ENCODE measurements at regions not wholly inside any gene's neighbourhood (a gene's known extent, or its start where the extent isn't known, plus 50 kb on each side); places are given as distances from the start of the nearest gene placed in this dataset.
"Not testable (repeated sequence)": the region's sequence is repeated elsewhere in the genome, so short reads cannot be mapped to it uniquely, and the experiment has no call there.

DNA sequence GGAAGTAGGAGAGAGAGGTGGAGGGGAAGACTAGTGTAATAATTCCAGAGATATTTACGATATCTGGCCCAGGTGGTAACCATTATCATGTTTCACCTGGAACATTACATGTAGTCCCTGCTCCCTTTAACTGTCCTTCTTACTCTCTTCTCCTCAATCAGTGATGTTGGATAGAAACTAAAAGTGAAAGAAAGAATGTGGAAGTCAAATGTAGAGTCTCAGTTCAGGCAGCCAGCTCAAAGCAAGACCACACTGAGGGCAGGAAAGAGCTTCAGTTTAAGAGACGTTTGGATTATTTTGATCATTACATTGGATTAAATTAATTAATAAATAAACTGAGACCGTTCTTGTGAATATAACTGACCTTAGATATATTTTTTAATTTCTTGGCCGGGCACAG, 594.4 kb downstream of the FLRT2 start:
- DNase-seq (ENCODE audit: low spot score) = no peak

DNA sequence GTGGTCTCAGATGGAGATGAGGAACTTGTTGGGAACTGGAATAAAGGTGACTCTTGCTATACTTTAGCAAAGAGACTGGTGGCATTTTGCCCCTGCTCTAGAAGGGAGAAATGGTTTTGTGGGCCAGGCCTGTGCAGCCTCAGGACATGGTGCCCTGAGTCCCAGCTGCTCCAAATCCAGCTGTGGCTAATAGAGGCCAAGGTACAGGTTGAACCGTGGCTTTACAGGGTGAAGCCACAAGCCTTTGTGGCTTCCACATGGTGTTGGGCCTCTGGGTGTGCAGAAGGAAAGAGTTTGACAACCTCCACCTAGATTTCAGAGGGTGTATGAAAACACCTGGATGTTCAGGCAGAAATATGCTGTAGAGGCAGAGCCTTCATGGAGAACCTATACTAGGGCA, 586.0 kb downstream of the FLRT2 start:
- no peak for DNase-seq (ENCODE audit: low spot score)

DNA sequence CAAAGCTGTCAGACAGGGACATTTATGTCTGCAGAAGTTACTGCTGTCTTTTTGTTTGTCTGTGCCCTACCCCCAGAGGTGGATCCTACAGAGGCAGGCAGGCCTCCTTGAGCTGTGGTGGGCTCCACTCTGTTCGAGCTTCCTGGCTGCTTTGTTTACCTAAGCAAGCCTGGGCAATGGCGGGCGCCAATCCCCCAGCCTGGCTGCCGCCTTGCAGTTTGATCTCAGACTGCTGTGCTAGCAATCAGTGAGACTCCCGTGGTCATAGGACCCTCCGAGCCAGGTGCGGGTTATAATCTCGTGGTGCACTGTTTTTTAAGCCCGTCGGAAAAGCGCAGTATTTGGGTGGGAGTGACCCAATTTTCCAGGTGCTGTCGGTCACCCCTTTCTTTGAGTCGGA, 580.9 kb downstream of the FLRT2 start:
- not testable (repeated sequence) for DNase-seq (ENCODE audit: low spot score)

DNA sequence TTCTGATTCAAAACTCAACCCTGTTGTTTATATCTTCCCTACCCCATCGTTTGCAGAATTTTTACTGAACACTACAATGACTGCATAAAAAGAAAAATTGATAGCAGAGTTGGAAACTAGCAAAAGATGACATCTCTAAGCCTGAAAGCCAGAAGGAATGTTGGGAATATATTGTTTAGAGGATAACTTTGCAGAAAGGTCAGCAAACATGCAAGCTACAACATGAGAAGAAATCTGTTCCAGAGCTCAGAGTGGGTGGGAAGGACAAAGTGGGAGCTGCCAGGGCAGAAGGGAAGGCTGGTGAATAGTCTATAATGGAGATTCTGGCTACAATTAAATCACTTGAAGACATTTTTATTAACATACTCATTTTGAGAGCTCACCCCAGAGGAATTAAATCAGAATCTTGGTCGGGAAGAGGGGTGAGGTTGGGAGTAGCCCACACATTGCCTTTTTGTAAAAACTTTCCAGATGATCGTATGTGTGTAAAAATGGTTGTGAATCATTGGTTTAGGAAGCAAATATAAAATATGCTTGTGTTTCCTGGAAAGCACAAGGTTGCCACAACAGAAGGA, 574.8 kb downstream of the FLRT2 start:
- no peak for DNase-seq (ENCODE audit: low spot score)

DNA sequence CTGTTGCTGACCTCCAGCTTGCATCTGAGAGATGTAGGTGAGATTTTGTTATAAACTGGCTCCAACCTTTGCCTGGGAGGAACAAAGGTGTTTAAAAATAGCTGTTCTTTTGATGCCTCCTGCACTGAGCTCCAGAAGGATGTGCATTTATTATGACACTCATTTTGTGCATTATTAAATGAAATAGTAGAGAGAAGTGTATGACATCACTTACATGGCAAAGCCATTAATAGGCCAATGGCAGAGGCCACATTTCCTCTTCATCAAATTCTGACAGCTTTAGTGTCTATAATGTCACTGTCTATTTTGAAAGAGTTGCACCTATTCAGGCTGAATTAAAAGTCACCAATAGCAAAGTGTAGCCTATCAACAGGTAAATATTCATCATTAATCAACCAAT, 564.6 kb downstream of the FLRT2 start:
- no peak for DNase-seq (ENCODE audit: low spot score)

DNA sequence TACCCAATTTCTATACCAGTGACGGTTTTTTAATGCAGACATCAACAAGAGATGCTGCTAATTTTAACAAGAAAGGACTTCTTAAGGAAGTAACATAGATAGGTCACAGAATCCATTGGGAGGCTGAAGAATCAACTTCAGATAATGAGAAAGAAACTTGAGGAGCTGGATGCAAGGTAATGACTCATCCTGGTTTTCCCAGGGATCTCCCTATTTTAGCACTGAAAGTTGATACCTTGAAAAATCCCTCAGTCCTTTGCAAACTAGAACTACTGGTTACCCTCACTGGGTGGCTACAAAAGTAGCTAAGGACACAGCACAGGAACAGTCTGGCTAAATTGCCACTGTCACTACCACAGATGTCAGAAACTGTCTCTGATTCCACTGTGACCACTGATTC, 561.9 kb downstream of the FLRT2 start:
- no peak for DNase-seq (ENCODE audit: low spot score)

DNA sequence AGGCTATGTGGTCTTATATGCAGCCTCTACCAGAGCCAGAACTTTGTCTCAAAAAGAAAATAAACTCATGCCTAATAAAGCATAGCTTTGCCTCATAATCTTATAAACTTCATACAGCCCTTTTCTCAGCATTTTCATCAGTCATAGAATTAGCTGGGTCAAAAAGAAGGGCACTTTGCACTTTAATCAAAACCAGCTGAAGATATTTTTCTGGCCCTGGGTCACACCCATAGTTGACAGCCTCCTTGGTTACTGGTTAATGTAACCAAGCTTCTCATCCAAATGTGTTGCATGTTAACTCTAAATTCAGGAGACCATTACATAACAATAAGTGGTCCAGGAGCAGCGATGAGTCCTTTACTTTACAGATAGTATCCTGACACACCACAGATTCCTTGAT, 558.2 kb downstream of the FLRT2 start:
- no peak for DNase-seq (ENCODE audit: low spot score)

DNA sequence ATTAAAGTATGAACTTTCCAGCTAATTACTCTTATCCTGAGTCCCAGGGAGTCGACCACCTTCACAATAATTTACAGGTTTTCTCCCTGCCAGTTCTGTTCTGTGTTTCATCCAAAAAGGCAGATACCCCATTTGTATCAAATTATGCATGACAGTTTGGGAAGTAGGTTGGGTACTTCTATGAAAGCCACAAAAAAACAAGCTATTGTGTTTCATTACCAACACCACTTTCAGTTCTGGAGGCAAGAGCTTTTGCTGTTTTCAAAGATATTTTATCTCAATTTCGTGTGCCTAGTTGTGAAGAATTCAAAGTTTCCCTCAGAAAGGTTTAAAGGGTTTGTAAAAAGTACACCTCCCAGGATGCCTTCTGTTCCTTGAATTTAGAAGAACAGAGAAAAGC, 557.4 kb downstream of the FLRT2 start:
- DNase-seq (ENCODE audit: low spot score) = no peak

DNA sequence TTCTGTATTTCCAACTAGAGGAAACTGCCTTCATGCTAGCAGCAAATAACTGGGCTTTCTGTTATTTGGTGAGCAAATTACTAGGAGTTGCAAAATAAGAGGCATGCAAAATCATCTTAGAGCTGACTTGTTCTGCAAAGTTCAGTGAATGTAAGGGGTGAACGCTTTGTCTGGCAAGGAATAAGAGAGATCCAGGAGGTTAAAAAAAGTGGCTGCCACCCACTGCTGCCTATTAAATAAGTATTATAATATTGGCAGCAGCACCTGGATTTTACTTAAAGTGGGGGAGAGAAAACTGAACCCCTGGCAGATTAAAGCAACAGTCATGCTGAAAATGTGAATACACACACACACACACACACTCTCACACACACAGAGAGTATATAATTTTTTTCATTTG, 557.0 kb downstream of the FLRT2 start:
- no peak for DNase-seq (ENCODE audit: low spot score)

DNA sequence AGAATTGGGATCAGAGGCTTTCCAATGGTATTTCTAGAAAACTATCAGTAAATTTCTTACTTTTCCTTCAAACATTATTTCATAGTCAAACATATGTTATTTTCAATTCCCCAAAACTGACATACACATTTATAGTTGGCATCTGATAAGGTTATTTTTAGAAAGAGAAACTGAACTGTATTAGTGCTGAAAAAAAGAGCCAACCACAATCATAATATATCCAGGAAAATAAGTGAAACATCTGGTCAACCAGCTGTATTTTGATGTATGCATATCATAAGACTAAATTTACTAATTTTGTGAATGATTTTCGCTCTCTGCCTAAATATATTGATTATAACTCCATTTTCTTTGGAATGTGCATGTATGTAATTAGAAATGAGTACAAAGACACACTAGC, 554.2 kb downstream of the FLRT2 start:
- DNase-seq (ENCODE audit: low spot score) = no peak

DNA sequence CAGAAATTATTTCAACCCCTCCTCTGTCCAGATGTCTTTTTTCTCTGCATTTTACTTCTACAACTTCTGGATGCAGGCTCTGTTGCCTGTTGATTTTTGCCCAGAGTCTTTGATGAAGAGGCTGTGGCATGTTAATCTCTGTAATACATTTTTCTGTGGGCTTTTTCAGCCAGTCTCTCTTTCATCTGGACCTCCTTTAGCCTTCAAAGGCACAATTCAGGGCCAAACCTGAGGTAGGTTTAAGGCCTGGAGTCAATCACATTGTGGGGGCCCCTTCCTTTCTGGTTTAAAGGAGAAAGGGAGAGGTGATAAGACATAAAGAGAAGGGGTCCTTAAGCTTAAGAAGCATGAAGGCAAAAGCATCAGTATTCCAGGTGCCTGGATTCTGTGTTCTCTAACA, 553.7 kb downstream of the FLRT2 start:
- no peak for DNase-seq (ENCODE audit: low spot score)

DNA sequence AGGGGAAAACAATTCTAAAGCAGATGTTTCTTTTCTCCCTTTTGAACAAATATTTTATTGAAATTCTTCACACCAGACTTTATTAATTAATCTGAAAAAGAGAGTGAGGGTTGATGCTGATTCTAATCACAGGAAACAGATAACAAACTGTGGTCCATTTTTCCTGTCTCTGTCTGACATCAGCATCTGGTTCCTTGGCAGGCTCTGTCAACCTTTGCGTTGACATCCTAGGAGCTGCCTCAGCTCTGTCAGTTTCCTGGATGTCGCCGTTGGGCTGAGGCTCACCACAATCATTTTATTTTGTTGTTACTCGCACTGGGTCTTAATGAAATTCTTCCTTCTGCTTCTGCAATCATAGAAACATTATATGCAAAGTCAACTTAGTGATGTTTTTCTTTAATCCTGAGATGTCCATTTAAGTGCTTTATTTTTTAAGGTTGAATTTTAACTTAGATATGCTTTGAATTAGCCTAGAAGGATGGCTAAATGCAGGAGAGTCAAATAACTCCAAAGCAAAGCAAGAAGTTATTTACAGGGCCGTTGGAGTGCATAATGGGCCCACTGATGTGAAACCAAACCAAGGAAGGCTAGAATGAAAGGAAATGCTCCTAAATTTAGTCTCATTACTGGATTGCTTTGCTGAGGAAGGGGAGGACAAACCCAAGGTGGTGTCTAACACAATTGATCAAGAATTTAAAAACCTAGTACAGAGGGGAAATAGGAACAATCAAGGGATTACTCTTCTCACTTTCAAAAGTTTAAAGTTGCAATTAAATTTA, 542.4 kb downstream of the FLRT2 start:
- DNase-seq (ENCODE audit: low spot score) = no peak

DNA sequence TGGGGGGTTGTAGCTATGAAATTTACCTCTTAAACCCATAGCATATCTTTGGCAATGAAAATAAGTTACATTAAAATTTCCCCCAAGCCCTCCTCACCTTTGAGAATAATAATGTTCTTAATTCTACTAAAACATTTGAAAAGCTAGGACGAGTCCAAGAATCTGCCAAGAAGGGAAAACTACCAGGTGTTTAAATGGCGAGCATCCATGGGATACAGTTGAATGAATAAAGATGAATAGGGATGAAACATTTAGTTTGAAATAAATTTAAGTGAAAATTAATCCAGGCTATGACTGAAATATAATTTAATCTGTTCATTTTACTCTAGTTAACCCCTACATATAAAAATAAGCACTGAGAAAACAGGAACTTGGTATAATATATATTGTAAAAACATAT, 536.7 kb downstream of the FLRT2 start:
- no peak for DNase-seq (ENCODE audit: low spot score)

DNA sequence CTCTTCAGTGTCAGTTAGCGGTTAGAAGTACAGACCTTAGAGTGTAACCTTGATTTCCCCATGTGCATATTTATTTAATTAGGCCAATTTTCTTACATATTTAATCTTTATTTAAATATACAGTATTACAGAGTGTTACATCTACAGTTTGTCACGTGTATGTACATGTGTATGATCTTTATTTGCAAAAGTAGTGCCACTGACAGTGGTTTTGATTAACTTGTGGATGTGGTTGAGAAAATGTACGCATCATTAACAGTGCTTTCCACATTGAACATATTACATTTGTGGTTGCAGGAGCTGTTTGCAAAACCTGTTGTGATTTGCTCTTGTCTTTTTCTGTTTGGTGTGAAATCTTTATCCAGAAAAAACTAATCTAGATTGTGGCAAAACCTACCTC, 535.5 kb downstream of the FLRT2 start:
- DNase-seq (ENCODE audit: low spot score) = no peak

DNA sequence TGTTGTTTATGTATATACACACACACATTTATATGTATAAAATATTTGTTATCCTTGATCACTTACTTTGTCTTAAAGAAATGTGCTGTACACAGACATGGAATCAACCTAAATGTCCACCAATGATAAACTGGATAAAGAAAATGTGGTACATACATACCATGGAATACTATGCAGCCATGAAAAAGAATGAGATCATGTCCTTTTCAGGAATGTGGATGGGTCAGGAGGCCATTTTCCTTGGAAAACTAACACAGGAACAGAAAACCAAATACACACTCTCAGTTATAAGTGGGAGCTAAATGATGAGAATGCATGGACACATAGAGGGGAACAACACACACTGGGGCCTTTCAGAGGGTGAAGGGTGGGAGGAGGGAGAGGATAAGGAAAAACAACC, 534.7 kb downstream of the FLRT2 start:
- not testable (repeated sequence) for DNase-seq (ENCODE audit: low spot score)

DNA sequence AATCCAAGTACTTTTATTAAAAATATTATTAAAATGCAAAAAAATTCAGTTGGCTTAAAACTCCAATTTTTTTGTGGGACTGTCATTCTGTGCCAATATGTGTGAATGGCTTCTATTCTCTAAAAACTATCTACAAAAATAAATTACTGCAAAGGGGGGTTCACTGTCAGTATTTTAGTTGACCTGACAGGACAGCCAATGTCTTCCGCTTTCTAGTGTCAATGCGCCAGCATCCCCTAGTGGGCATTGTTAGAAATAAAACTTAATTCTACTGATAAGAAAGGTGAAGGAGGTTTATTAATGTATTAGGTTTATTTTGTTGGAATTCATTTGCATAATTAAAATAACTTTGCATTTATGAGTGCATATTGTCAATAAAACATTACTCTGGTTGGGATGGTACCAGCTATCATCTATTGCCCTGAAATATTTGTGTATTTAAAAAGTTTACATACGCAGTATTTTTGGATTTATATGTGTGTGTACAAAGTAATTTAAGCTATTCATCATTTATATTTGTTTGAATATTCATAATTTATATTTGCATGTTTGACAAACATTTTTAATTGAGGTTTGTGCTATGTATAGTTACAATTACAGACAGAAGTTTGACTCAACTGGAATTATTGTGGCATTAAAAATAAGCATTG, 527.2 kb downstream of the FLRT2 start:
- DNase-seq (ENCODE audit: low spot score) = no peak

DNA sequence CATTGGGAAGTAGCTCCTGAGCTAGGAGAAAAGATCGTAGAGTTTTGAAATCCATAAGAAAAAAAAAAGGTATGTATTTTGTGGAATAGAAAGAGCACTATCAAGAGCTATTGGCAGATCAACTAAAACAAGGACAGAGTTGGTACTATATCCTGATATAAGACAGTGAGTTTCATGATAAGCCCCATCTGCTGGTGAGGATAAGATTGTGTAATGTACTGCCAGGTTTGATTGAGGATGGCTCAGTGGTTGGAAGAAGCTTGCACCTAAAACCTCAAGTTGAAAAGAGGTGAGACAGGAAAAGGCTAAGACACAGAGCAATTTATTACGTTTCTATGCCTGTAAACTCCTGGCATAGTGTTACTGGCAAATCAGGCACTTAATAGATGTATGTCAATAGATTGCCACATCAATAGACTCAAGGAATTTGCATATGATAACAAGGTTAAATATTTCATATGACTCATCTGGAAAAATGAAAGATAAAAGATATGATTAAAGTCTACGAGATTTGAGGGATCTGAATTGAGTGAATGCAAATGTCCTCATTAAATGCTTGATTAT, 525.6 kb downstream of the FLRT2 start:
- no peak for DNase-seq (ENCODE audit: low spot score)

DNA sequence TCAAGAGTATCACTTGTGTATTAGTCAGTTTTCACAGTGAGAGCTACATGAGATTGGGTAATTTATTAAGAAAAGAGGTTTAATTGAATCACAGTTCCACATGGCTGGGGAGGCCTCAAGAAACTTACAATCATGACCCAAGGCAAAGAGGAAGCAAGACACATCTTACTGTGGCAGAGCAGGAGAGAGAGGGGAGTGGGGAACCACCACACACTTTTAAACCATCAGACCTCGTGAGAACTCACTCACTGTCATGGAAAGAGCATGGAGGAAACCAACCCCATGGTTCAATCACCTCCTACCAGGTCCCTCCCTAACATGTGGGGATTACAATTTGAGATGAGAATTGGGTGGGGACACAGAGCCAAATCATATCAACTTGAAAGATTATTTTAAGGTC, 522.9 kb downstream of the FLRT2 start:
- no peak for DNase-seq (ENCODE audit: low spot score)

DNA sequence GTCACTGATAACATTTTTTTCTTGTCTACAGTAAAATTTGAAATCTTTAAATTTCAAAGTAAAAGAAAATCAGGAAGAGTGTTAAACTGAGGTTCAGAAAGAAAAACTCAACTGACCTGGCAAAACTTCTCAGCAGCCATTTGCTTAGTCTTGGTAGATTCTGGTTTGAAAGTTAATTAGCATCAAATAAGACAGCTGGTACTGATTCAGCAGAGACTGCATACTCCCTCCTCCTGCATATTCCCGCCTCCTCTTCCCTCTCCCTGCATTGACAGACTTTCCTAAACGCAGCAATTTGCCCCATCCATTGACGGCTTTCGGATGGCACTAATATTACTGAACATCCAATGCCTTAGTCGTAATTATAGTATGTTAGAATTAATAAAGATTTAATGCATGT, 520.8 kb downstream of the FLRT2 start:
- DNase-seq (ENCODE audit: low spot score) = no peak

DNA sequence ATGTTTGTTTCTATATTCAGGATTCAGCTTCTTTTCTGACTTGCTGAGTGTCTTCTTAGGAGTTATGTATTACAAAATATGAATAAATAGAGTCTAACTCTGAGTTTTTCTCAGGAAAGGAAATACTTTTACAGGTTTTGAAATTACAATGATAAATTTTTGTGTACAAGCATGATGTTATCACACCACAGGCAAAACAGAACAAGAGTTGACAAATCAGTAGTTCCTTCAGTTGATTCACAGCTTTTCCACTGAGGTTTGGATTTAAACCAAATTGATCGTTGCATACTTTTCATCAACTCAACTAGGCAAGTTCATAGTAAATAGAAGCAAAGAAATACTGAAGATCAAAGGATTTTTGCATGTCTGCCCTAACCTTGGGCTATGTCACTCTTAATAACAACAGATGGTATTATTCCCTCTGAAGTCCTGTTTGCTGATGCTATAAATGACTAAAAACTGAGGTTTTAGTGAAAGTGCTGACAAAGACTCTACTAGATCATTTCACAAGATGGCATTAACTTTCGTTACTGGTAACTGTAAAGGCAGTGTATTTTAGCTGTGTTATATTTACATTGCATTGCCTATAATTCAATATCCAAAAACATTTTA, 520.2 kb downstream of the FLRT2 start:
- no peak for DNase-seq (ENCODE audit: low spot score)

DNA sequence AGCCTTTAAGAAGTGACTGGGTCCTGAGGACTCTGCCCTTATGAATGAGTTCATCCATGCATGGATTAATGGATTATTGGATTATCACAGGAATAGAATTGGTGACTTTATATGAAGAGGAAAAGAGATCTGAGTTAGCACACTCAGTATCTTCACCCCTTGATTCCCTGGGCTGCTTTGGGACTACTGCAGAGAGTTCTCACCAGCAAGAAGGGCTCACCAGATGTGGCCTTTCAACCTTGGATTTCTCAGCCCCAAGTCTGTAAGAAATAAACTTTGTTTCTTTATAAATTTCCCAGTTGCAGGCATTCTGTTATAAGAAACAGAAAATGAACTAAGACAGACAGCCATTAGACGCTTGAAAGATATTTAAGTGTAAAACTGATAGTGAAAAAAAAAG, 509.2 kb downstream of the FLRT2 start:
- no peak for DNase-seq (ENCODE audit: low spot score)

DNA sequence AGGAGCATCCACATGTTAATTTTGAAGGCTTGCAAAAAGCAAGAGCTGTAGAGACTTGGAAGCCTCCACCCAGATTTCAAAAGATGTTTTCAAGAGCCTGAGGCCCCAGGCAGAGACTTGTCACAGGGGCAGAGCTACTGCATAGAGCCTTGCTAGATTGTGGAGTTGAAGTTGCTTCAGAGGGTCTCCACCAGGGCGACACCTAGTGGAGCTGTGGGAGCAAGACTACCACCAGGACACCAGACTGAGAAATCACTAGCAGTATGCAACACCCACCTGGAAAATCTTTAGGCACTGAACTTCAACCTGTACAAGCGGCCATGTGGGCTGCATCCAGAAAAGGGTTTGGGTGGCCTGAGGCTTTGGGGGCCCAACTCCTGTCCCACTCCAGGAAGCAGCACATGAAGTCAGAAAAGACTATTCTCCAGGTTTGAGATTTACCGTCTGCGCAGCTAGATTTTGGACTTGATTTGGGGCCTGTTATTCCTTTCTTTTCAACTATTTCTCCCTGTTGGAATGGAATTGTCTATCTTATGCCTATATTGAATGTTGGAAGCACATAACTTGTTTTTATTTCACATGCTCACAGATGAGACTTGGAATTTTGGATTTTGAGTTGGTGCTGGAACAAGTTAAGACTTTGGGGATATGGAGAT, 508.6 kb downstream of the FLRT2 start:
- no peak for DNase-seq (ENCODE audit: low spot score)
